Neural cell (in vitro differentiated cells): ENCODE measurements at regions not wholly inside any gene's neighbourhood (a gene's known extent, or its start where the extent isn't known, plus 50 kb on each side); places are given as distances from the start of the nearest gene placed in this dataset.

Source experiments
- POLR2AphosphoS5 ChIP-seq: IDR thresholded peaks from 2 replicates; pipeline ENCODE4 v1.6.1; 2012
- TF ChIP-seq, protein P1 (sequence below): fragments of 450-650 bp; IDR thresholded peaks from 2 replicates; pipeline ENCODE4 v1.5.1; 2014; ENCODE audit warnings: antibody characterized with exemption, mild to moderate bottlenecking, moderate library complexity; ENCODE audit not compliant: poor library complexity, severe bottlenecking
- TF ChIP-seq, protein P2 (sequence below): IDR thresholded peaks from 2 replicates; pipeline ENCODE4 v1.6.1; 2012; ENCODE audit warnings: borderline replicate concordance

GRCh38 chr9:91040371-91041215 lies 239.0 kb downstream of the SYK start:
- TF ChIP-seq, protein P1, sequence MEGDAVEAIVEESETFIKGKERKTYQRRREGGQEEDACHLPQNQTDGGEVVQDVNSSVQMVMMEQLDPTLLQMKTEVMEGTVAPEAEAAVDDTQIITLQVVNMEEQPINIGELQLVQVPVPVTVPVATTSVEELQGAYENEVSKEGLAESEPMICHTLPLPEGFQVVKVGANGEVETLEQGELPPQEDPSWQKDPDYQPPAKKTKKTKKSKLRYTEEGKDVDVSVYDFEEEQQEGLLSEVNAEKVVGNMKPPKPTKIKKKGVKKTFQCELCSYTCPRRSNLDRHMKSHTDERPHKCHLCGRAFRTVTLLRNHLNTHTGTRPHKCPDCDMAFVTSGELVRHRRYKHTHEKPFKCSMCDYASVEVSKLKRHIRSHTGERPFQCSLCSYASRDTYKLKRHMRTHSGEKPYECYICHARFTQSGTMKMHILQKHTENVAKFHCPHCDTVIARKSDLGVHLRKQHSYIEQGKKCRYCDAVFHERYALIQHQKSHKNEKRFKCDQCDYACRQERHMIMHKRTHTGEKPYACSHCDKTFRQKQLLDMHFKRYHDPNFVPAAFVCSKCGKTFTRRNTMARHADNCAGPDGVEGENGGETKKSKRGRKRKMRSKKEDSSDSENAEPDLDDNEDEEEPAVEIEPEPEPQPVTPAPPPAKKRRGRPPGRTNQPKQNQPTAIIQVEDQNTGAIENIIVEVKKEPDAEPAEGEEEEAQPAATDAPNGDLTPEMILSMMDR, result no peak
- TF ChIP-seq POLR2AphosphoS5, result no peak
- TF ChIP-seq, protein P2, sequence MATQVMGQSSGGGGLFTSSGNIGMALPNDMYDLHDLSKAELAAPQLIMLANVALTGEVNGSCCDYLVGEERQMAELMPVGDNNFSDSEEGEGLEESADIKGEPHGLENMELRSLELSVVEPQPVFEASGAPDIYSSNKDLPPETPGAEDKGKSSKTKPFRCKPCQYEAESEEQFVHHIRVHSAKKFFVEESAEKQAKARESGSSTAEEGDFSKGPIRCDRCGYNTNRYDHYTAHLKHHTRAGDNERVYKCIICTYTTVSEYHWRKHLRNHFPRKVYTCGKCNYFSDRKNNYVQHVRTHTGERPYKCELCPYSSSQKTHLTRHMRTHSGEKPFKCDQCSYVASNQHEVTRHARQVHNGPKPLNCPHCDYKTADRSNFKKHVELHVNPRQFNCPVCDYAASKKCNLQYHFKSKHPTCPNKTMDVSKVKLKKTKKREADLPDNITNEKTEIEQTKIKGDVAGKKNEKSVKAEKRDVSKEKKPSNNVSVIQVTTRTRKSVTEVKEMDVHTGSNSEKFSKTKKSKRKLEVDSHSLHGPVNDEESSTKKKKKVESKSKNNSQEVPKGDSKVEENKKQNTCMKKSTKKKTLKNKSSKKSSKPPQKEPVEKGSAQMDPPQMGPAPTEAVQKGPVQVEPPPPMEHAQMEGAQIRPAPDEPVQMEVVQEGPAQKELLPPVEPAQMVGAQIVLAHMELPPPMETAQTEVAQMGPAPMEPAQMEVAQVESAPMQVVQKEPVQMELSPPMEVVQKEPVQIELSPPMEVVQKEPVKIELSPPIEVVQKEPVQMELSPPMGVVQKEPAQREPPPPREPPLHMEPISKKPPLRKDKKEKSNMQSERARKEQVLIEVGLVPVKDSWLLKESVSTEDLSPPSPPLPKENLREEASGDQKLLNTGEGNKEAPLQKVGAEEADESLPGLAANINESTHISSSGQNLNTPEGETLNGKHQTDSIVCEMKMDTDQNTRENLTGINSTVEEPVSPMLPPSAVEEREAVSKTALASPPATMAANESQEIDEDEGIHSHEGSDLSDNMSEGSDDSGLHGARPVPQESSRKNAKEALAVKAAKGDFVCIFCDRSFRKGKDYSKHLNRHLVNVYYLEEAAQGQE, result no peak
